BE2C (cell line): ENCODE measurements at regions not wholly inside any gene's neighbourhood (a gene's known extent, or its start where the extent isn't known, plus 50 kb on each side); places are given as distances from the start of the nearest gene placed in this dataset.

Experiments
- DNase-seq: peaks from one replicate; pipeline ENCODE4 v3.0.0-alpha.2; 2020
- H3K27me3 ChIP-seq: fragments of 250-450 bp; sonication (Bioruptor Pico); 2 replicates; pipeline ENCODE4 v1.5.1; 2020; ENCODE audit warnings: mild to moderate bottlenecking
- H3K36me3 ChIP-seq: fragments of 250-450 bp; sonication (Bioruptor Pico); 2 replicates; pipeline ENCODE4 v1.5.1; 2020; ENCODE audit warnings: mild to moderate bottlenecking
- H3K4me1 ChIP-seq: fragments of 250-450 bp; sonication (Bioruptor Pico); 2 replicates; pipeline ENCODE4 v1.5.1; 2020
- H3K4me3 ChIP-seq: 2 replicates; pipeline ENCODE4 v1.5.1; 2011; ENCODE audit warnings: low read depth, low read length
- H3K9me3 ChIP-seq: fragments of 250-450 bp; sonication (Bioruptor Pico); 2 replicates; pipeline ENCODE4 v1.5.1; 2020
- TF ChIP-seq, protein P1 (sequence below): IDR thresholded peaks from 2 replicates; pipeline ENCODE4 v1.5.1; 2012; ENCODE audit warnings: mild to moderate bottlenecking, low read depth, low read length

GRCh38 chr1:105000793-105001192 is 1251.1 kb downstream of the AMY1C start:
- no peaks in the 10 kb centered on the region; the same call in 1 of the 2 replicates for H3K4me1 ChIP-seq
- DNase-seq, result no peak
- TF ChIP-seq, protein P1, sequence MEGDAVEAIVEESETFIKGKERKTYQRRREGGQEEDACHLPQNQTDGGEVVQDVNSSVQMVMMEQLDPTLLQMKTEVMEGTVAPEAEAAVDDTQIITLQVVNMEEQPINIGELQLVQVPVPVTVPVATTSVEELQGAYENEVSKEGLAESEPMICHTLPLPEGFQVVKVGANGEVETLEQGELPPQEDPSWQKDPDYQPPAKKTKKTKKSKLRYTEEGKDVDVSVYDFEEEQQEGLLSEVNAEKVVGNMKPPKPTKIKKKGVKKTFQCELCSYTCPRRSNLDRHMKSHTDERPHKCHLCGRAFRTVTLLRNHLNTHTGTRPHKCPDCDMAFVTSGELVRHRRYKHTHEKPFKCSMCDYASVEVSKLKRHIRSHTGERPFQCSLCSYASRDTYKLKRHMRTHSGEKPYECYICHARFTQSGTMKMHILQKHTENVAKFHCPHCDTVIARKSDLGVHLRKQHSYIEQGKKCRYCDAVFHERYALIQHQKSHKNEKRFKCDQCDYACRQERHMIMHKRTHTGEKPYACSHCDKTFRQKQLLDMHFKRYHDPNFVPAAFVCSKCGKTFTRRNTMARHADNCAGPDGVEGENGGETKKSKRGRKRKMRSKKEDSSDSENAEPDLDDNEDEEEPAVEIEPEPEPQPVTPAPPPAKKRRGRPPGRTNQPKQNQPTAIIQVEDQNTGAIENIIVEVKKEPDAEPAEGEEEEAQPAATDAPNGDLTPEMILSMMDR, result no peak
- H3K36me3 ChIP-seq, result no peaks in the 10 kb centered on the region
- no peaks in the 10 kb centered on the region for H3K27me3 ChIP-seq
- no peaks in the 10 kb centered on the region for H3K9me3 ChIP-seq
- H3K4me3 ChIP-seq, result no peak overlapping the region

DNA sequence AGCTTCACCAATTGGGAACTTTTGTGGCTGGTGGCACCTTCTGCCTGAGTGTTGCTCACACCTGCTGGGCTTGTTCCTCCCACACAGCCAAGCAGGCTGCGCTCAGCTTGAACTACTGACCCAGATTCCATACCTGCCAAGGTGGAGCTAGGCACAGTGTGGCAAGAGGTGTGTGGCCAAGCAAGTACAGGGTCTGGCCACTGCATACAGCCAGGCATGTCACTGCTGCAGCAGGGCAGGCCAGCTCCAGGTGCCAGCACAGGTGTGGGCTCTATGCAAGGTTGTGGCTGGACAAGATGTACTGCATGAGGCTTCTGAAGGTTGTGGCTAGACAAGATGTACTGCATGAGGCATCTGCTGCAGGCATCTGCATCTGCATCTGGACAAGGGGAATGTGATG is 1254.8 kb downstream of the AMY1C start:
- no peak for DNase-seq
- no peaks in the 10 kb centered on the region; the same call in 1 of the 2 replicates for H3K4me1 ChIP-seq
- no peaks in the 10 kb centered on the region for H3K9me3 ChIP-seq
- H3K36me3 ChIP-seq, result no peaks in the 10 kb centered on the region
- TF ChIP-seq, protein P1, result no peak
- H3K27me3 ChIP-seq, result no peaks in the 10 kb centered on the region
- H3K4me3 ChIP-seq, result no peak overlapping the region

GRCh38 chr1:105005594-105006195 is 1256.0 kb downstream of the AMY1C start:
- no peaks in the 10 kb centered on the region for H3K9me3 ChIP-seq
- no peaks in the 10 kb centered on the region for H3K36me3 ChIP-seq
- H3K27me3 ChIP-seq, result no peaks in the 10 kb centered on the region
- H3K4me1 ChIP-seq, result no peaks in the 10 kb centered on the region
- TF ChIP-seq, protein P1, result no peak
- no peak overlapping the region for H3K4me3 ChIP-seq
- no peak for DNase-seq

GRCh38 chr1:105017587-105017986 is 1267.9 kb downstream of the AMY1C start:
- no peaks in the 10 kb centered on the region for H3K4me1 ChIP-seq
- no peak for DNase-seq
- no peak overlapping the region for H3K4me3 ChIP-seq
- no peaks in the 10 kb centered on the region for H3K27me3 ChIP-seq
- TF ChIP-seq, protein P1, result no peak
- H3K9me3 ChIP-seq, result no peaks in the 10 kb centered on the region
- no peaks in the 10 kb centered on the region for H3K36me3 ChIP-seq

GRCh38 chr1:105023719-105024118 is 1274.0 kb downstream of the AMY1C start:
- H3K9me3 ChIP-seq, result no peaks in the 10 kb centered on the region
- no peaks in the 10 kb centered on the region for H3K27me3 ChIP-seq
- DNase-seq, result no peak
- H3K4me1 ChIP-seq, result no peaks in the 10 kb centered on the region
- H3K36me3 ChIP-seq, result no peaks in the 10 kb centered on the region
- H3K4me3 ChIP-seq, result no peak overlapping the region
- TF ChIP-seq, protein P1, result no peak

DNA sequence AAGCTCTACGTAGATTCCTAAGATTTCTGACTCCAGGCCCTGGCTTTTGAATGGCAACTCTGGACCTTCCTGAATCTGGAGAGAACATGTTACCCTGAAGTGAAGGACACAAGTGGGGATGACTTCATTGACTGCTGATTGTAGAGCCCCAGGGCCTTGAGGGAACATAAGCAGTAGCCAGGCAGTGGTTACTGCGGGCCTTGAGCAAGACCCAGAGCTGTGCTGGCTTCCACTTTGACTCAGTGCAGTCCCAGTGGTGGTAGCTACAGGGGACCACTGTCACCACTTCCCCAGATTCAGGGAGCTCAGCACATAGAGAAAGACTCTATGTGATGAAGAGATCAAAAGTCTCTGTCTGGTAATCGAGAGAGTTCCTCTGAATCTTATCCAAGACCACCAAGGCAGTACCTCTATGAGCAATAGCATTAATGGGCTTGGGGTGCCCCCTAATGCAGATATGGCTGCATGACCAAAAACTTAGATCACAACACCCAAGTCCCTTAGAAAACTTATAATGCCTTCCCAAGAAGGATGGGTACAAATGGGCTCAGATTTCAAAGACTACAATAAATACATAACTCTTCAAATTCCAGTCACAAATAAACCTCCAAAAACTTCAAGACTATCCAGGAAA is 1278.3 kb downstream of the AMY1C start:
- H3K36me3 ChIP-seq, result no peaks in the 10 kb centered on the region
- H3K4me1 ChIP-seq, result no peaks in the 10 kb centered on the region
- no peaks in the 10 kb centered on the region for H3K9me3 ChIP-seq
- no peaks in the 10 kb centered on the region for H3K27me3 ChIP-seq
- no peak overlapping the region for H3K4me3 ChIP-seq
- TF ChIP-seq, protein P1, result peak; percentile 51
- peak; percentile 35 for DNase-seq
